ENCODE measurements at regions not wholly inside any gene's neighbourhood (a gene's known extent, or its start where the extent isn't known, plus 50 kb on each side); places are given as distances from the start of the nearest gene placed in this dataset.

- H3K27ac ChIP-seq (ENCODE audit: low read depth in 1 of 2, low read length in 2 of 2), result no peak overlapping the region
- no peak for TF ChIP-seq CTCF (IDR thresholded peaks at IDR 0.05)
- WGBS (ENCODE audit: insufficient coverage), result 100% methylated on average over 1 of the region's 4 CpGs
- no peaks in the 10 kb centered on the region for H3K79me2 ChIP-seq (ENCODE audit: insufficient read depth, low read length)
- Mint-ChIP-seq H3K9me3 (peaks cover 8 to 18% (median 13%) of the 10 kb centered on the region in 7 donors), H3K36me3 (no peaks in the 10 kb centered on the region), H3K4me3 (no peak overlapping the region), H3K4me1 (no peaks in the 10 kb centered on the region), H3K27ac (no peak overlapping the region), H3K27me3 (ENCODE audit: low read depth in 3 of 3) (peaks cover 0 to 1% (median 0%) of the 10 kb centered on the region in 3 donors)
- H3K36me3 ChIP-seq (replicated peaks in 1 of 2; ENCODE audit: control insufficient read depth in 1 of 2, insufficient read depth in 2 of 2, low read length in 2 of 2), result no peaks in the 10 kb centered on the region
- intact Hi-C loops (cut with micrococcal nuclease), result no loop called here
- H3K4me2 ChIP-seq (replicated peaks; ENCODE audit: extremely low read depth, low read length, poor library complexity, severe bottlenecking), result no peak overlapping the region
- no peak for DNase-seq
- H2AFZ ChIP-seq (ENCODE audit: insufficient read depth, low read depth, low read length, poor library complexity, severe bottlenecking), result no peak overlapping the region
- no peak overlapping the region for H3K4me3 ChIP-seq (replicated peaks in 1 of 3; ENCODE audit: low read depth in 2 of 3, low read length in 3 of 3)
- no peak overlapping the region for H3K9ac ChIP-seq (ENCODE audit: insufficient read depth, low read length, poor library complexity, severe bottlenecking)
- no peaks in the 10 kb centered on the region for H3K27me3 ChIP-seq (ENCODE audit: control insufficient read depth in 2 of 2, insufficient read depth in 2 of 2, low read length in 2 of 2)
- no peaks in the 10 kb centered on the region for H3K4me1 ChIP-seq (ENCODE audit: control insufficient read depth in 1 of 2, insufficient read depth in 2 of 2, low read length in 2 of 2)
- H3K9me3 ChIP-seq (replicated peaks in 1 of 2; ENCODE audit: control insufficient read depth in 1 of 2, insufficient read depth in 1 of 2, low read length in 2 of 2), result no peaks in the 10 kb centered on the region
- H4K20me1 ChIP-seq (ENCODE audit: insufficient read depth, low read length), result no peaks in the 10 kb centered on the region
Observed at GRCh38 chr14:53265025-53265424, 111.9 kb upstream of the DDHD1 start.

GRCh38 chr14:53260928-53261327, 107.8 kb upstream of the DDHD1 start:
- H3K4me3 ChIP-seq (replicated peaks in 1 of 3; ENCODE audit: low read depth in 2 of 3, low read length in 3 of 3), result no peak overlapping the region
- H3K4me1 Mint-ChIP-seq, result no peaks in the 10 kb centered on the region
- 80% methylated on average over 1 of the region's 2 CpGs for WGBS (ENCODE audit: insufficient coverage)
- H3K36me3 ChIP-seq (replicated peaks in 1 of 2; ENCODE audit: control insufficient read depth in 1 of 2, insufficient read depth in 2 of 2, low read length in 2 of 2), result no peaks in the 10 kb centered on the region
- no peak overlapping the region for H3K4me2 ChIP-seq (replicated peaks; ENCODE audit: extremely low read depth, low read length, poor library complexity, severe bottlenecking)
- no peak for TF ChIP-seq CTCF (IDR thresholded peaks at IDR 0.05)
- no peaks in the 10 kb centered on the region for H3K36me3 Mint-ChIP-seq
- no peak overlapping the region for H3K27ac ChIP-seq (ENCODE audit: low read depth in 1 of 2, low read length in 2 of 2)
- H3K4me3 Mint-ChIP-seq, result no peak overlapping the region
- H3K9me3 ChIP-seq (replicated peaks in 1 of 2; ENCODE audit: control insufficient read depth in 1 of 2, insufficient read depth in 1 of 2, low read length in 2 of 2), result peaks cover 0 to 3% of the 10 kb centered on the region in 2 donors
- H3K27ac Mint-ChIP-seq, result no peak overlapping the region
- H4K20me1 ChIP-seq (ENCODE audit: insufficient read depth, low read length), result no peaks in the 10 kb centered on the region
- peaks cover 6 to 24% (median 15%) of the 10 kb centered on the region in 7 donors for H3K9me3 Mint-ChIP-seq
- no peaks in the 10 kb centered on the region for H3K27me3 ChIP-seq (ENCODE audit: control insufficient read depth in 2 of 2, insufficient read depth in 2 of 2, low read length in 2 of 2)
- no peak overlapping the region for H2AFZ ChIP-seq (ENCODE audit: insufficient read depth, low read depth, low read length, poor library complexity, severe bottlenecking)
- no peaks in the 10 kb centered on the region for H3K79me2 ChIP-seq (ENCODE audit: insufficient read depth, low read length)
- no peak for DNase-seq
- no peak overlapping the region for H3K9ac ChIP-seq (ENCODE audit: insufficient read depth, low read length, poor library complexity, severe bottlenecking)
- intact Hi-C loops (cut with micrococcal nuclease), result no loop called here
- H3K4me1 ChIP-seq (ENCODE audit: control insufficient read depth in 1 of 2, insufficient read depth in 2 of 2, low read length in 2 of 2), result no peaks in the 10 kb centered on the region
- peaks cover 0 to 1% (median 0%) of the 10 kb centered on the region in 3 donors for H3K27me3 Mint-ChIP-seq (ENCODE audit: low read depth in 3 of 3)

All from CD14-positive monocyte (primary cell).